ENCODE measurements at regions not wholly inside any gene's neighbourhood (a gene's known extent, or its start where the extent isn't known, plus 50 kb on each side); places are given as distances from the start of the nearest gene placed in this dataset.
"Not testable (repeated sequence)": the region's sequence is repeated elsewhere in the genome, so short reads cannot be mapped to it uniquely, and the experiment has no call there.

DNA sequence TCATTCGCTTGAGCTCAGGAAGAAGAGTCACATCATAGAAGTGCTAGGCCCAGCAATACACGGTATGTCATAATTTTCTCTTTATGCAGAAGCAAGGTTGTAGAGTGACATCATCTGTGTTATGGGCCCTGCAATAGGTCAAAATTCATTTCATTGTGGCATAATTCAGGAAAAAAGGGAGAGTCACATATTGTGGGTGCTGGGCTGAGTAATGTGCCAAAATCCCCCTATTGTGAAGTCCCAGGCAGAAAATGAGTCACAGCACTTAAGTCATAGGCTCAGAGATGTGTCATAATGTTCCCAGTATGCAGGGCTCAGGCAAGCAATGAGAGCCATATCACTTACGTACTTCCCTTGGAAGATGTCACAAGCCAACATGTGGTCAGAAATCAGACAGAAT lies 1092.6 kb upstream of the AMELY start:
- TF ChIP-seq, protein P1, sequence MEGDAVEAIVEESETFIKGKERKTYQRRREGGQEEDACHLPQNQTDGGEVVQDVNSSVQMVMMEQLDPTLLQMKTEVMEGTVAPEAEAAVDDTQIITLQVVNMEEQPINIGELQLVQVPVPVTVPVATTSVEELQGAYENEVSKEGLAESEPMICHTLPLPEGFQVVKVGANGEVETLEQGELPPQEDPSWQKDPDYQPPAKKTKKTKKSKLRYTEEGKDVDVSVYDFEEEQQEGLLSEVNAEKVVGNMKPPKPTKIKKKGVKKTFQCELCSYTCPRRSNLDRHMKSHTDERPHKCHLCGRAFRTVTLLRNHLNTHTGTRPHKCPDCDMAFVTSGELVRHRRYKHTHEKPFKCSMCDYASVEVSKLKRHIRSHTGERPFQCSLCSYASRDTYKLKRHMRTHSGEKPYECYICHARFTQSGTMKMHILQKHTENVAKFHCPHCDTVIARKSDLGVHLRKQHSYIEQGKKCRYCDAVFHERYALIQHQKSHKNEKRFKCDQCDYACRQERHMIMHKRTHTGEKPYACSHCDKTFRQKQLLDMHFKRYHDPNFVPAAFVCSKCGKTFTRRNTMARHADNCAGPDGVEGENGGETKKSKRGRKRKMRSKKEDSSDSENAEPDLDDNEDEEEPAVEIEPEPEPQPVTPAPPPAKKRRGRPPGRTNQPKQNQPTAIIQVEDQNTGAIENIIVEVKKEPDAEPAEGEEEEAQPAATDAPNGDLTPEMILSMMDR (IDR thresholded peaks at IDR 0.05; ENCODE audit: low read length, missing control alignments), result no peak
- DNase-seq (ENCODE audit: low read depth), result peak; percentile 73
- no peak overlapping the region for H3K4me3 ChIP-seq (replicated peaks; ENCODE audit: low read depth, low read length)

DNA sequence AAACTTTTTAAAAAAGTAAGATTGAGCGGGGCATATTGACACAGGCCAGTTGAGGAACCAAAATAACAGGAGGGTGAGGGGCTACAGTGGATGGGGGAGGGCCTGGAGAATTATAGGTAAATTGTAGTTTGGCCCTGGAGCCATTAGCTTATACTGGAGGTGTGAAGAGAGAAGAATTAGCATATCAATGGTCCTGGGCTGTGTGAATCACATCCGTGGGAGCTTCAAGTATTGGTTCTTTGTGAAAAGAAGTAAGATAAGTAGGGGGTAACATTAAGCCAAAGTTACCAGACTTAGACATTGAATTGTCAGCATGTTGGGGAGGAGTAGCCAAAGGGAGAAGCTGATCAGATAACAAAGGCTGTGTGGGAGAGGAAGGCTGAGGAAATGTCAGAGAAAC lies 1085.2 kb upstream of the AMELY start:
- H3K4me3 ChIP-seq (replicated peaks; ENCODE audit: low read depth, low read length), result no peak overlapping the region
- TF ChIP-seq, protein P1 (IDR thresholded peaks at IDR 0.05; ENCODE audit: low read length, missing control alignments), result no peak
- no peak for DNase-seq (ENCODE audit: low read depth)

DNA sequence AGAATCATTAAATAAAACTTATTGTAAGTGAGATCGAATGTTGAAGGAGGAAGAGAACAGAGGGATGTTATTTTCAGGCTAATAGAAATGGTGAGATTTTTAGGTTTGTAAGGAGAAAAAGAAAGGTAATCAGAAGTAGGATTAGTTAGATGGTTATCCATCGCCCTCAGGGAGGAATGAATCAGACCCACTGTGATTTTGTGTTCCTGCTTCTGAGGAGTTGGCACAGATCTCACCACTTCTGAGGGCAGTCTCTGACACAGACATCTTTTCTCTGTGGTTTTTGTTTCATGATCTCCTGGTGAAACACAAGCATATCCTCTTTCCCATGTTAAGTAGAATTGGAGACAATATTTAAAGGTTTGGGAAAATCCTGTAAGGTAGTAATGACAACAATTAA lies 1083.2 kb upstream of the AMELY start:
- H3K4me3 ChIP-seq (replicated peaks; ENCODE audit: low read depth, low read length); DNase-seq (ENCODE audit: low read depth): not testable (repeated sequence)

DNA sequence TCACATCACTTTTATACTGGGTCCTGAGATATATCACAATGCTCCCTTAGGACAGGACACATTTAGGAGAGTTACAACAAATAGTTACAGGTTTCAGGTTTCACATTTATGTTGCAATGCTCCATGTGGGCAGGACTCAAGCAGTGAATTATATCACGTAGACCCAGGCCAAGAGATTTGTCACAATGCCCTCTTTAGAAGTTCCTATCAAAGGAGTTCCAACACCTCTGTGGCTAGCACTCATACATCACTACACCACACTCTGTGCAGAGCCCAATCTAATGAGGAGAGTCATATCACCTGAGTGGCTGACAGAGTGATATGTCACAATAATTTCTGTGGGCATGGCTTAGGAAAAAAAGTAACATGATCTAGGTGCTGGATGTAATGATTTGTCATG lies 1068.2 kb upstream of the AMELY start:
- DNase-seq (ENCODE audit: low read depth), result no peak
- TF ChIP-seq, protein P1 (IDR thresholded peaks at IDR 0.05; ENCODE audit: low read length, missing control alignments), result no peak
- H3K4me3 ChIP-seq (replicated peaks; ENCODE audit: low read depth, low read length), result no peak overlapping the region

DNA sequence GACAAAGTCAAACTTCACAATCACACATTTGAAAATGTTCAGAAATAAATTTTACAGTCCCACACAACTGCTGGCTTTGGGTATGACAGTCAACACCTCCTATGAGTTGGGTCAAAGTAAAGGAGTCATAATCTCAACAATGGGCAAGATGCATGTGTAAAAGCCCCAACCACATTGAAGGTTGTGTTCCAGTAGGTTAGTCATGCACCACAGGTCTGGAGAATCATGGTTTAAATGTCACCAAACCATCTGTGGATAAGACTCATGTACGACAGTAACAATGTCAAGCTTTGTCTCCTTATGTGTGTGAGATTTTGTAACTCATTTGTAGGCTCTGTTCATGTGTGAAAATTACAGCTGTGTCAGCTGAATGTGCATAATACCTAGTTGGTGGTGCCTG lies 1065.7 kb upstream of the AMELY start:
- H3K4me3 ChIP-seq (replicated peaks; ENCODE audit: low read depth, low read length), result no peak overlapping the region
- TF ChIP-seq, protein P1 (IDR thresholded peaks at IDR 0.05; ENCODE audit: low read length, missing control alignments), result no peak
- DNase-seq (ENCODE audit: low read depth), result no peak

DNA sequence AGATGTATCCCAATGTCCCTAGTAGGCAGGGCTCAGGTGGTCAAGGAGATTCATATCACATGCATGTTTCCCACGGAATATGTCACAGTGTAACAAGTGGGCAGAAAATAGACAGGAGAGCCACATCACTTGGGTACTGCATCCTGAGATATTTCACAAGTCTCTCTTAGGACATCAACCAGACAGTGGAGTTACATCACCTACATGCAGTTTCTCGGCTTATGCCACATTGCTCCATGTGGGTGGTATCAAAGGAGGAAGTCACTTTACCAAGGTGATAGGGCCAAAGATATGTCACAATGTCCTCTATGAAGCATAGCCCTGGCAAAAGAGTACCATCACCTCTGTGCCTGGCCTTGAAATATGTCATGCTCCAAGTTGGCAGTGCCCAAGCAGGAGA lies 1056.7 kb upstream of the AMELY start:
- TF ChIP-seq, protein P1 (IDR thresholded peaks at IDR 0.05; ENCODE audit: low read length, missing control alignments), result no peak
- no peak overlapping the region for H3K4me3 ChIP-seq (replicated peaks; ENCODE audit: low read depth, low read length)
- no peak for DNase-seq (ENCODE audit: low read depth)

DNA sequence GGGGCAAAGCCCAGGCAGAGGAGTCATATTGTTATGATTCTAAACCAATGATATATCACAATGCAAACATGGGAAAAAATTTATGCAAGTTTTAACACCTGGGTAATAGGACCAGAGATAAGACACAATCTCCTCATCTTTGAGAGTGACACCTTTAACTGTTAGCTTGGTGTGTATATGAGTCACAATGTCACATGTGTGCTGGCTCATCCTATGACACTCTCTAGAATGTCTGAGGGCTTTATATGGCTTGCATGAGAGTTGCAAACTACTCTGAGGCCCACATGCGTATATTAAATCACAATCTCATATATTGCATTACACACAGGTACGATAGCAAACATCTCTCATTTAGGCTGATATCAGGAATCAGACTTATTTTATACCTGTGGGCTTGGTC lies 1055.4 kb upstream of the AMELY start:
- TF ChIP-seq, protein P1 (IDR thresholded peaks at IDR 0.05; ENCODE audit: low read length, missing control alignments), result no peak
- DNase-seq (ENCODE audit: low read depth), result no peak
- H3K4me3 ChIP-seq (replicated peaks; ENCODE audit: low read depth, low read length), result no peak overlapping the region

DNA sequence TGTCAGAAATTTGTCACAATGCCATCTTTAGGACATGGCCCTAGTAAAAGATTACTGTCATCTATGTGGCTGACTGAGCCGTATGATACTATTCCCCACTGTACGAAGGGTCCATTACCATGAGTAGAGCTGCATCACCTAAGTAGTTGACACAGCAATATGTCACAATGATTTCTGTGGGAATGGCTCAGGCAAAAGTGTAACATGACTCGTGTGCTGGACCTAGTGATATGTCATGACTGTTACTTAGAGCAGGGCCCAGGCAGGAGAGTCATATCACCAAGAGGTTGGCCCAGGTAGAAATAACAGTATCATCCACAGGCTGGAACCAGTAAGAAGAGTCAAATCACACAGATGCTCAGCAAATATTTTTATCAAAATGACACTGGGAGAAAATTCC lies 1051.8 kb upstream of the AMELY start:
- no peak for DNase-seq (ENCODE audit: low read depth)
- no peak overlapping the region for H3K4me3 ChIP-seq (replicated peaks; ENCODE audit: low read depth, low read length)
- TF ChIP-seq, protein P1 (IDR thresholded peaks at IDR 0.05; ENCODE audit: low read length, missing control alignments), result no peak
